Stimulated activated CD8-positive, alpha-beta memory T cell treated with anti-CD3 and anti-CD28 coated beads, Interleukin-4, amount 100 ng/mL, for 24 hours (primary cell): ENCODE measurements at regions not wholly inside any gene's neighbourhood (a gene's known extent, or its start where the extent isn't known, plus 50 kb on each side); places are given as distances from the start of the nearest gene placed in this dataset.

Experiments
- DNase-seq: peaks from one replicate; pipeline ENCODE4 v3.0.0-alpha.2; 2020; ENCODE audit warnings: low read depth

- no peak for DNase-seq
Measured at GRCh38 chr16:66014221-66014620, 352.3 kb upstream of the CDH5 start.

DNA sequence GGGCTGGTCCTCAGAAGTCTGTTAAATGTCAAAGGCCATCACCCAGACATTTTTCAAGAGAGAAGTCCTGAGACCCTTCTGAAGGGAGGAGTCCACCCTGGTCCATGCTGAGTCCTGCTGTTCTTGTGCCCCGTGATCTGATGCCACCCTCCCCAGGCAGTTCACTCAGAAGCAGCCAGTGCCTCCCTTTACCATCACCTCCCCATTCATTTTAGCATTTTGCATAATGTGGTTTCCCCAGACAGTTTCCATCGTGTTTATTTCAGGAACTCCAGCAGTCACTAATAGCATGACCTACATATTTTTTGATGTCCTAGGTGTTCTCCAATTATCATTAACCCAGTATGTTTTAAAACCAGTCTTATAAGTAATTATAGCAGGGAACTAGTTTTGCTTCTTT, 353.0 kb upstream of the CDH5 start:
- no peak for DNase-seq

GRCh38 chr16:66008136-66008535, 358.4 kb upstream of the CDH5 start:
- DNase-seq = no peak

- no peak for DNase-seq
Measured at GRCh38 chr16:66007717-66008116, 358.8 kb upstream of the CDH5 start.

DNA sequence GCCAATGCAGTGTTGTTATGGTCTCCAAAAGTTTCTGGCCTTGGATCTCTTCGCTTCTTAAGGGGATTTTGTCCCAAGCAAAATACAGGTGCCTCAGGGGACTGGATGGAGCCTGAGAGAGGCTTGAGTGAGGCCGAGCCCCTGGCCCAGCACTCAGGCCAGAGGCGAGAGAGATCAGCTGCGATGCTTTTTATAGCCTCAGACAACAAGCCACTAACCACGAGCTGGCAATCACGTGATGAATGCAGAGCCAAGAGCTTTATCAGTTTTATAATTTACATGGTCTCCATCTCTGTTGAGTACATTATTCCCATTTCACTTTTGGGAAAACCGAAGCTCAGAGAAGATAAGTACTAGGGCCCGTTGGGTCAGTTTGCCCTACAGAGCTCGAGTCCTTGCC, 360.0 kb upstream of the CDH5 start:
- DNase-seq = no peak

DNA sequence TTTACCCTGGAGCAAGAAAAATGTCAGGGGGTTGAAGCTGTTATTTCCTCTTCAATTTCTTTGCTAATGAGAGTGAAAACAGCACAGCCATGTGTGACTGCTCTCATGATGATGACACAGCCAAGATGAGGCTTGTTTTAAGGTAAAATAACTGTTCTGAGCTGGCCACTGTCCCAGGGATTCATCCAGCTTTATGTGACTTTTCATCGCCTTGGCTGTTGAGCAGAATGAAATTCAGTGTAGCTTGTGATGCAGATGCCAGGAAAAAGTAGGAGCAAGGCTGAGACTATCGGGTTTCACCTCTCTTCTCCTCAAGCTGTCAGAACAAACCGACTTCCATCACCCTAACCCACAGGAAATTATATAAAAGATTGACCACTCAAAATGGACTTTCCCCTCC, 361.8 kb upstream of the CDH5 start:
- DNase-seq = no peak

GRCh38 chr16:66003201-66003600, 363.3 kb upstream of the CDH5 start:
- DNase-seq = no peak

- DNase-seq = no peak
Measured at GRCh38 chr16:66002601-66003000, 363.9 kb upstream of the CDH5 start.

DNA sequence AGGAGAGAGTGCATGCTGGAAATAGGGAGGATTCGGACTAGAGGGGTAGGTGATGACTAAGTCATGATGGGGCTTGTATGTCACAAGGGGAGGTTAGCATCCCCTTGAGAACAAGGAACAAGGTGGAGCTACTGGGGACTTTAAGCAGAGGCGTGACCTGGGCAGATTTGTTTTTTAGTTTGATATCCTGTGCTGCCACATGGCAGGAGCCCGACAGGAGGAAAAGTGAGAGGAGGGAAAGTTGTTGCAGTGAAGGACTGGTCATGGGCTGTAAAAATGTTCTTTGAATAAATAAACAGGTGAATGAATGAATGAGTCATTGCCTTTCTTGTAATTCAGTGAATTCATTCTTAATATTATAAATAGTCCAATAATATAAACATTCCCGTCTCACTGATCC, 365.1 kb upstream of the CDH5 start:
- no peak for DNase-seq

DNA sequence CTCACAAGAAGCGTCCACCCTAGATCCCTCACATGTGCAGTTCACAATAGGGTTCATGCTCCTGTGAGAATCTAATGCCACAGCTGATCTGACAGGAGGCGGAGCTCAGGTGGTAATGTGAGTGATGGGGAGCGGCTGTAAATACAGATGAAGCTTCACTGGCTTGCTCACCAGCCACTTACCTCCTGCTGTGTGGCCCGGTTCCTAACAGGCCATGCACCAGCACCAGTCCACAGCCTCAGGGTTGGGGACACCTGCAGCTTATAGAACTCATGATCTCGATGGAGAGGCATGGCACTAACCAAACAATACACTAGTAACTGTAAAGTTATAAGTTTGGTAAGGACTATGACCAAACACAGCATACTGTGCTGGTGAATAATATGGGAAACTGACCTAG, 368.0 kb upstream of the CDH5 start:
- DNase-seq = no peak

DNA sequence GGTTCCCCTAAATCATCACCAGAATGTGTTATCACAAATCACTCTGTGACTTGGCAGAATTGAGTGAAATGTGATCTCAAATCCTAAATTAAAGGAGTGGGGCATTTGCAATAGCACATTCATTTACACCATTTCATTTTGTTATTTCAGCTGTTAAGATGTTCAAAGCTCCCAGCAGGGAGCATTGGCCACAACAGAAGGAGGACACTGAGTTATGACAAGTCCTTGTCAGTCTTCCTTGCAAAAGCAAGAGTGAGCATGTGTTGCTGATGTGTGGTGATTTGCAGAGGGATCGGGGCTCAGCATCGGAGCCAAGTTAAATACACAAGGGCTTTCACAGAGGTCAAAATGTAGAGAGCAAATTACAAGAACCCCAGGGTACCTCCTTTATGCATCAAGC, 372.2 kb upstream of the CDH5 start:
- no peak for DNase-seq

DNA sequence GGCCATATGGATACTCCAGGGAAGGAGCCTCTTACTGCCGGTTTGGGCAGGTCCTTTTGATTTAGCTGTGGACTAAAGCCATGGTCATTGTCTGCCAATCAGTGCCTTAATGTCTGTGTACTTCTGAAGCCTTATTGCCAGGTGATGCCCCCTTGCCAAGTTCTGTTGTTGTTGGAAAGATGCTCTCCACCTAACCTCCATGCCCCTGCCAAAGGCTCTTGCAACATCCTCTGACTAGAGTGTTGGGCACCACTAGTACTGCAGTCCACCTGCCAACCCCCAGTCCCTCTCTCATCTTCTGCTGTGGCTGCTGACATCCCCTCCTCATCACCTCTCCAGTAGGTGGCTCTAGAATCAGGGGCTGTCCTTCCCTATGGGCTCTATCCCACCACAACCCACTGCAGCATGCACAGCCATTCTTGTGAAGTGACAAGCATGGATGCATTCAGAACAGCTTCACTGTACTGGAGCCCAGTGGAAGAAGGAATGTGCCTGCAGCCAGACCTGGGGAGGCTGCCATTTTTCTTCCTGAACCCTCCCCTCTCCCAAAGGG, 375.3 kb upstream of the CDH5 start:
- DNase-seq = no peak

- DNase-seq = no peak
Measured at GRCh38 chr16:65989861-65990604, 376.5 kb upstream of the CDH5 start.

DNA sequence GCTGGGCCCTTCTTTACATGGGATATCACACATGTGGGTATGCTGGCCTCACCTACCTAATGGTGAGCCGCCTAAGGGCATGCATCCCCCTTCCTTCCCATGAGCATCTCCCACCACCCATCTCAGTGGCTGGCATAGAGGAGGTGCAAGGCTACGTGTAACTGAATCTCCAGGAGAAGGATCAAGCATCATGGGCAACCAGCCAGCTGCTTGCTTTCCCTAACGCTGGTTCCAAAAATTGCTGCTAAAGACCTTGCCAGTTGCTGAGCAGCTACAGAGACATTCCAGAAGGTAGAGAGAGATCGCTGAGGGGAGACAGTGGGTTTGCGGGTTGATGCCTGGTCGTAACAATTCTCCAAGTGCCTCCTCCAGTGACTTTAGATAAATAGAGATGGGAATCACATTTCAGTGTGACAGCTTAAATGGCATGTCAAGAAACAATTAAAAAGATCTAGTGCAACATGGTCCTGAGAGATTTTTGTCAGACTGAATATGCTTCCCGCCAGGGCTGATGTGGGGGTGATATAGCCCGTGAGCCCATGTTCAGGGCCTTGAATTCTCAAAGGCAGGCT, 378.4 kb upstream of the CDH5 start:
- DNase-seq = no peak

GRCh38 chr16:65984296-65984695, 382.2 kb upstream of the CDH5 start:
- no peak for DNase-seq

DNA sequence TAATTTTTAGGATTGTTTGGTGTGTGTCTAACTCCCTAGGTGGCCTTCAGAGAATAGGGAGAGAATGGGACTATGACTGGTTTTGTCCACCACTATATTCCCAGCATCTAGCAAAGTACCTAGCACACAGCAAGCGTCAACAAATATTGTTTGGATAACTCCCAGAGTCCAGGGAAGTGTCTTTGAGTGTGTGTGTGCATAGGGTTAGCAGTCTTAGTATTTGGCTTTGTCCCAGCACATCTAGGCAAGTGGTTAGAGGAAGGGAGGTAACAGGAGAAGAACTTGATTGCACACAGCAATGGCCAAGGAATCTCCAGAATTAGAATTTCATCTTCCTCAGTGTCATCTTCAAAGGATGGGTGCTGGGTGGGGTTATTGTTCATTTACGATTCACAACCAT, 385.4 kb upstream of the CDH5 start:
- no peak for DNase-seq

- DNase-seq = no peak
Measured at GRCh38 chr16:65975049-65975708, 391.3 kb upstream of the CDH5 start.

DNA sequence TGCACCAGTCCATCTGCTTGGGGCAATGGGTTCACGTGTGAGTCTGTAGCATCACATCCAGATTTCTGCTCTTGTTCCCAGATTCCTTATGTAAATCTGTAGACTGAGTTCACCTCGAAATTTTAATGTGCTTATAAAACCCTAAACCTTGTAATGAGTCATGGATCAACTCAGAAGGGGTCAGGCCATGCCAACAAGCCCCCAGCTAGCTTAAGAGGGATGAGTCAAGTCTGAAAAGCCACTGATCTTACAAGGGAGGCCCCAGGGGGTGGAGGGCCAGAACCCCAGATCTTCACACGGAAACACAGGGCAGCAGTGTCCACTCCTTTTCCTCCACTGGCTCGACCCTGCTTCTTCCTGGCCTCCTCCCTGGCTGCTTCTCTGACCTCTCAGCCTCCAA, 399.1 kb upstream of the CDH5 start:
- DNase-seq = no peak

DNA sequence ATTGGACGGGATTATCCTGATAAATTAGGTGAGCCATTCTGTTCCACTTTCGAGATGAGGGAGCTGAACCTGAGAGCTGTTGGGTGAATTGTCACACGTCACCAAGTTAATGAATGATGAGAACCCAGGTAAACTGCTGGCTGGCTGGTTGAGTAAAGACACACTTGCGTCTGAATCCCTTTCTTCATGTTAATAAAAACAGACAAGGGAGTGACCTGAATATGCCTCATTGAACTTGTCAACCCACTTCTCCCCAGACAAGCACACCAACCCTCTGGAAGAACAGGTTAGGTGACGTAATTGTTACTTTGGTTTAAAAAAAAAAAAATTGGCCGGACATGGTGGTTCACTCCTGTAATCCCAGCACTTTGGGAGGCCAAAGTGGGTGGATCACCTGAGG, 400.9 kb upstream of the CDH5 start:
- no peak for DNase-seq

GRCh38 chr16:65964752-65965151, 401.7 kb upstream of the CDH5 start:
- no peak for DNase-seq

GRCh38 chr16:65961476-65962143, 404.9 kb upstream of the CDH5 start:
- DNase-seq = no peak

DNA sequence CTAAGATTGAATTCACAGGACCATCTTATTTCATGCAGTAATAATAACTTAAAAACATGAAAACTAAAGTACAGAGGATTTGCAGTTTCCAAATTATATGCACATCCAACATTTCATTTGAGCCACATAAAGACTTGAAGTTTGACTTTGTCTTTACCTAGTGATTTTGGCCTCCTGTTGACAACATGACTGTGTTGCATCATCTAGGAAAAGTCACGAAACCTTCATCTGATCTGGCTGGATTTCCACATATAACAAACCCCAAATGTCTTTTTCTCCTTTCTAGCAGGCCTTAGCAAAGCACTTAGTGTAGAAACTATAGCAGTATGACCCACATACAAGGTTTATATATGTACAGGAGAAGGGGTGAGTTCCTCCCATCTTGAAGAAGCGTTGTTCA, 406.5 kb upstream of the CDH5 start:
- no peak for DNase-seq

DNA sequence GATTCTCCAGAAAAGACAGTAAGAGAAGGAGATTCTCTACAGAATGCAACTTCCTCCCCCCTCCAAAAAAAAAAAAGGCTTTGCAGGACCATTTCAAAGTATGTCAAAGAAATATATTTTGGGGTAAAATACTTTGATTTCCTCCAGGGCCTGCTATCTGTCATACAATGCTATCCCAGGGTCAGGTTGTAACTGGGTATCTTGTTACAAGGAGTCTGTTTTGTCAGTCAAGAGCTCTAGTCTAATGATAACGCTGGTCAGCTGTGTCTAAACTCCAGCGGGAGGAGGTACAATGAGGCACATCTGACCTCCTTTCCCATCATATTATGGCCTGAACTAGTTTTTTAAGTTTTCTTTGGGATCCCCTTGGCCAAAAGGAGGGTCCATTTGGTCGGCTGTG, 408.4 kb upstream of the CDH5 start:
- no peak for DNase-seq
